Mucosa of gallbladder (tissue), 1 donor: ENCODE measurements at regions not wholly inside any gene's neighbourhood (a gene's known extent, or its start where the extent isn't known, plus 50 kb on each side); places are given as distances from the start of the nearest gene placed in this dataset.
A peak's percentile ranks its signal among the peaks of the same experiment; 100 is the strongest.

ENCODE experiments used
- DNase-seq: peaks from one replicate; pipeline ENCODE4 v3.0.0-alpha.2; 2020; ENCODE audit warnings: low spot score
- donor health status: DM: no; HTN: no; CAD: no.

GRCh38 chr6:15042938-15043337 lies 202.9 kb upstream of the JARID2 start:
- DNase-seq = no peak

DNA sequence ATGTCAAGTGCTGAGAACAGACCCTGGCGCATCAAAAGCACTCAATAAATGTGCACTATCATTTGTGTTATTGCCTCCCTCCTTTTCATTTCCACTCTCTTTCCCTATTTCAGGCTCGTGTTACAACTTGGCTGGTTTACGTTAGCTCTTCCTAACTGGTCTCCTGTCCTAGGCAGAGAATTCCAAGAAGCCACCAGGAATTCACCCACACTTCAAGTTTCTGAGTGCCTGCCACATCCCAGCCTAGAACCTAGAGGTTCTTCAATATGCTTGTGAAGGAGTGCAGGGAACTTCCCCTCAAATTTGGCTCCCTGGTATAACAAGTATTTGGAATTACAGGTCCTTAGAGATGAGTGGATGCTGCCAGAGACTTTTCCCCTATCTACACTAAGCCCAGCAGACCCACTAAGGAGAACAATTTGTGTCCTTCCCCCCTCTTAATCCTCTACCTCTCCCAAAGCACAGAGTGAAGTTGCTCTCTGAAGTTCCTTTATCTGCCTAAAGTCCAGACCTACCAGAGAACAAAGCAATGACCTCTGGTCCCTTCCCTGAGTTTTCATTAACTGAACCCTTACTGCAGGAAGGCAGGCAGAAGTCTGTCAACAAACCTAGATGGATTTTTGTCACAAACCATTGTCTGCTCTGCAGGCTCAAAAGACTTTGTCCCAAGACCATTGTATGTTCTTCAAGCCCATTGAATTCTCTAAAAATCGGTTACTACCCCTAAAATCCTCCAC lies 201.6 kb upstream of the JARID2 start:
- no peak for DNase-seq

- no peak for DNase-seq
These were observed 200.9 kb upstream of the JARID2 start for GRCh38 chr6:15044948-15045347.

GRCh38 chr6:15046751-15047150 lies 199.1 kb upstream of the JARID2 start:
- DNase-seq = no peak

DNA sequence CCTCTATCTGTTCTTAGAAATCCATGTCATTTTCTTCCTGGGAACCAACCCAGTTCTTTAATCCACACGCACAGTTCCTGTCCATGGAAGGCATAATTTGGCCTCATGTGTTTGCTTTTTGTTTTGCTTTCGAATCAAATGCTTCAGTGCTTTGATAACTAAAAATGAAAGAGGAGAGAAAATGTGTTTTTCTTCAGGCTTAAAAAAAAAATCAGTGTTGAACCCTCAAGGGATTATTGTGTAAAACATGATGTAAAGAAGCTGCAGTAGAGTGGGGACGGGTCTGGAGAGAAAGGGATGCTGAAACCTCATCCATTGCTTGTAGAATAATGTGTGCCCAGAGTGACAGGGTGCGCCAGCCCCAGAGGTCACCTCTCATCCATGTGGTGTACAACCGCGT lies 197.5 kb upstream of the JARID2 start:
- no peak for DNase-seq

- DNase-seq = no peak
These were observed 187.4 kb upstream of the JARID2 start for GRCh38 chr6:15058200-15059061.

DNA sequence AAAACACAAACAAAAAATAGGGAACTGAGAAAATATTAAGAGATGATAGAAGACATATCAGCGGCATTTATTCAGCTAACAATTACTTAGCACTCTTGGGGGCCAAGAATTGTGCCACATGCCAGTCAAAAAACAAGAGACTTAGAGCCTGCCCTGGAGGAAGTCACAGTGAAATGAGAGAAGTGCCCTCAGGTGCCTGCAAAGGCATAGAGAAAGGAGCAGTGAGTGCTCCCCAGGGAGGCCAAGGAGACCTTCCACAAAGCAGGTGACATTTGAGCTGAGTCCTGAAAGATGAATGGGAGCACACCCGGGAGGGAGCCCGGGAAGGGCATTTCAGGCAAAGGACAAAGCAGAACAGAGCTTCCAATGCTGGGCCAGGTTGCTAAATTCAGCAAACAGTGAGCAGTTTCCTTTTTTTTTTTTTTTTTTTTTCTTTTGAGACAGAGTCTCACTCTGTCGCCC lies 184.7 kb upstream of the JARID2 start:
- DNase-seq = no peak

DNA sequence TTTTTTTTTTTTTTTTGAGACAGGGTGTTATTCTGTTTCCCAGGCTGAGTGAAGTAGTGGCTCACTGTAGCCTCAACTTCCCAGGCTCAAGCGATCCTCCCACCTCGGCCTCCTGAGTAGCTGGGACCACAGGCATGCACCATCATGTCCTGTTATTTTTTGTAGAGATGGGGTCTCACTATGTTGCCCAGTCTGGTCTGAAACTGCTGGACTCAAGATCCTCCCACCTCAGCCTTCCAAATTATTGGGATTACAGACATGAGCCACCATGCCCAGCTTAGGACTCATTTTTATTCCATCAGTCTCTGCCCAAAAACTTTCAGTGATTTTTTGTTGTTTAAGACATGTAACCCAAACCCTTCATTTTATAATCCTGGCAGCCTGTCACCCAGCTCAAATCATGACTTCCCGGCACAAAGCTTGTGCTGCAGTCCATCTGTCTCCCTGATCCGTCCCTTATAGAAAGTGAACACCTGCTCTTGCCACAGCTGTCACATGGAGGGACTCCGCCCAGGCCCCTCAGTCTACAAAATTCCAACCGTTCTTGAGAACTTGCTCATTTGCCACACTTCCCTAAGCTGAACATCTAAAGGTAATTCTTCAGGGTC lies 183.9 kb upstream of the JARID2 start:
- no peak for DNase-seq

DNA sequence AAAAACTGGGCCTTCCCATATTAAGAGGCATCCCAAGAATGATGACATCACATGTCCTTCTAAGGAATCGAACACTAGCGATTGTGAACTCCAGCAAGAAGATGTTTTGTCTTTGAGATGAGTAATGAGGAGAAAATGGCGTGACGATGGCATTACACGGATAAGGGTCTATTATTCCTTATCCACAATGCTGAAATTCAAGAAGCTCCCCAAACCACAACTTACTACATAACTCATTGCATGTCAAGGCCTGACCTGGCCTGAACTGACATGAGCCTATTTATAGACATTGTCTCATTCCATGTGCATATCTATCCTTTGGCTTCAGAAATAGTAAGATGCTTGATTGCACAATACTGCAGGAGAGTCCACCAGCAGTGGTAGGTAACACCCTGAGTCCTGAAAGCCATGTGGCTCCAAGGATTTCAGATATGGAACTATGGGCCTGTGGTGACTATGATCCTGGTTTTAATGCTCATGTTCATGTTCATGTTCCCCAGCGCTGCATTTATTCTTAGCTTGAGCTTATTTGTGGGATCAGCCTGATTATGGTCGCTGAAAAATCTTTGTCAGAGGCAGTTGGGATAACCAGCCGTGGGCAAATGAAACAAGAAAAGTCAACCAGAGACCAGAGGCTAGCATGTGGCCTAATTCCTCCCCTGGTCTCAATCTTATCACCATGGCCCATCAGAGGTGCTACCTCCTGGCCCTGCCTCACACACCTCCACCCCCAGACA lies 183.2 kb upstream of the JARID2 start:
- DNase-seq = no peak

GRCh38 chr6:15063253-15063853 lies 182.5 kb upstream of the JARID2 start:
- DNase-seq = peak; percentile 33

DNA sequence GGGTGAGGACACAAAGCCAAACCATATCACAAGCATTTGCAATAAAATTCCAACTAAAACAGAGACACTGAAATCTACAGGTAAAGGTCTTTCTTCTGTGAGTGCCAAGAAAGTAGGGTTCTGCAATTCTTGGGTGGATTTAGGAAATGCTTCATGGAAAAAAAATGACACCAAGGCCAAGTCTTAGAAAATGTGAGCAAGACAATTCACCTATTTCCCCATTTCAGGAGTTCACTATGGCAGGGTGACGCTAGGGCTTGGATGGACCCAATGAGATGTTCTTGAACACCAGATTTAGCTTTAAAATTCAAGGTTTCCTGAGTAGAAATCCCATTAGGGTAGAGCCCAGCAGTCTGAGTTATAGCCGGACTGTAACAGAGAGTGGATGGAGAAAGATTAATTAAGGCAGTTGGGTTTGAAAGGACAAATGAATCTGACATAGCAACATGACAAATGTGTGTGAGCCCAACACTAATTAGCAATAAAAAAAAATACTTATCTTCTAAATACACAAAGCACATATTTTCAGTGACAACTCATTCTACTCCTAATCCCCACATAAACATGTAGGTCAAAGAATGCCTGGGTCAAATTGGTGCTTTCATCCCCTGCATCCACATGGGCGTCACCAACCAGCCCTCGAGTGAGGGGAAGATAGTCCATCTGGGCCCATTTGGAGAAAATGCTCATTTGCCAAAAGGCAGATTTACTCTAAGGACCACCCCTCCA lies 180.4 kb upstream of the JARID2 start:
- DNase-seq = no peak

DNA sequence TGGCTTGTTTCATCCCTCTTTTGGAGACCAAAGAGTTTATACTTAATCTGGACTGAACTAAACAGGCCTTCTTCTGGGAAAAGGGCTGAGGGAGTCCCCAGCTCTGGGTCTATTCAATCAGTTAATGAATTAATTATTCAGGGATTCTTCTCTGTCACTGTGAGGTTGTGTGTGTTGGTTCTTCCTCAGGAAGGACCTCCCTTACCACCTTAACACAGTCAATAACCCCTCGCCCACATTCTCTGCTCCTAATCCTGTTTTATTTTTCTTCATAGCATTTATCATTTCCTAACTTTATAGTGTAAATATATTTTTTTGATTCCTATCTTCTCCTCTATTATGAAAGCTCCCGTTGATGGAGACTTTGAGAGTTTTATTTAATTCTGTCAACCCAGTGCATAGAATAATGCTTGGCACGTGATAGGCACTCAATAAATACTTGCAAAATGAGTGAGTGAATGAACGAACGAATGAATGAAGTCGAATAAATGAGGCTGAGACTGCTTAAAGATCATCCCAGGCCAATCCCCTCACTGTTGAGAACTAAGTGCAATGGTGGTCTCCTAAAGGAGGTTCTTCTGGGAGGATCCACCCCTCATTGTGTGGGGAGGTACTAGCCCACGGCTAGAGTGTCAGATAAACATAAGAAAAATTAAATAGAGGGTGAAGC lies 179.6 kb upstream of the JARID2 start:
- DNase-seq = no peak

GRCh38 chr6:15073344-15073789 lies 172.5 kb upstream of the JARID2 start:
- DNase-seq = no peak

- DNase-seq = no peak
These were observed 171.9 kb upstream of the JARID2 start for GRCh38 chr6:15073883-15074465.

DNA sequence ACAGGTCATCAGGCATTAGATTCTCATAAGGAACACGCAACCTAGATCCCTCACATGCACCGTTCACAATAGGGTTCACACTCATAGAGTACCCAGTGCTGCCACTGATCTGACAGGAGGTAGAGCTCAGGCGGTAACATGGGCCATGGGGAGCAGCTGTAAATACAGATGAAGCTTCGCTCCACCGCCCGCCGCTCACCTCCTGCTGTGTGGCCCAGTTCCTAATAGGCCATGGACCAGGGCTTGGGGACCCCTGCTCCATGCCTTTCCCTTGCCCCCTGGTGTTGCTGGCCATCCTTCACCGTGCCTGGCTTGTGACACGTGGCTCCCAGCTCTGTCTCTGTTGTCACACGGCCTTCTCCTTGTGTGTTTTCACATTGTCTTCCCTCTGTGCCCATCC lies 171.1 kb upstream of the JARID2 start:
- no peak for DNase-seq

GRCh38 chr6:15076565-15076964 lies 169.3 kb upstream of the JARID2 start:
- no peak for DNase-seq

DNA sequence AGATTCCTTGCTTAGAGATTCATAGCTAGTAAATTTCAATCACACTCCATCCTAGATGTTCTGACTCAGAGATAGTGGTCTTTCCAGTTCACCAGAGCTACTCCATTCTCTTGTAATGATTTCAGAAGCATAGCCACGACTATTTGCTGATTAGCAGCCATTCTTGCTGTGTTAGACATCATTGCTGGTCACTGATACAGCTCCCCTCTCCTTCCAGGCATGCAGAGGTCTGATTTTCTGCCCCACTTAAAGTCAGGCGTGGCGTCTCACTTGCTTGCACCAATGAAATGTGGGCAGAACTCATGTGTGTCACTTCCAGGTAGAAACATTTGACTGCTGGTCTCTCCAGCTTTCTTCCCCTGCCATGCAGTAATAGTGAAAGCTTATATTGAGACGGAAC lies 168.9 kb upstream of the JARID2 start:
- no peak for DNase-seq

- DNase-seq = no peak
These were observed 167.9 kb upstream of the JARID2 start for GRCh38 chr6:15077961-15078360.

DNA sequence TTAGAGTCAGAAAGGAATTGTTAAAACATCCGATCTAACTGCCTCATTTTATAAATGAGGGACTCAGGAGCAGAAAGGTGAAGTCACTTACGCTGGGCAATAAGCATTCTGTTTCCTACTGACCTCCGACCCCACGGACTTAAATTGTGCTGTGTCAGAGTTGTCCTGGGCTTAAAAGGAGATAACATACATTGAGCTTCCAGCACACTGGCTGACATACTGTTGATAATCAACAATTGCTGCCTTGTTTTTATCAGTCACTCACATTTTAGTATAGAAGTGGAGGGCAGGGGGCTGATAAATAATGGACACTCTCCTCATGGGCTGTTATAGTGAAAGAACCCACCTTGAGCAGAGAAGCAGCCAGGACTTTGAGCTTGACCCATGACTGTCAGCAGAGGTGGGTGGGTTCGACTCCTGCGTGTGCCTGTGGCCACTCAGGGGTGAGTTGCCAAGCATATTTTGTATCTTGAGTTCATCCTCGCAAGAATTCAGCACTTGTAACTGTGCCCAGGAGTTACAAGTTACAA lies 166.5 kb upstream of the JARID2 start:
- no peak for DNase-seq

- DNase-seq = no peak
These were observed 165.0 kb upstream of the JARID2 start for GRCh38 chr6:15080895-15081294.
